Ishikawa (cell line): ENCODE measurements at regions not wholly inside any gene's neighbourhood (a gene's known extent, or its start where the extent isn't known, plus 50 kb on each side); places are given as distances from the start of the nearest gene placed in this dataset.

ENCODE experiments used
- CREB1 ChIP-seq: IDR thresholded peaks from 2 replicates; pipeline ENCODE4 v1.6.1; 2012; ENCODE audit warnings: low read depth
- EGR1 ChIP-seq: IDR thresholded peaks from 2 replicates; pipeline ENCODE4 v1.6.1; 2012
- EP300 ChIP-seq: IDR thresholded peaks from 2 replicates; pipeline ENCODE4 v1.6.1; 2012; ENCODE audit warnings: borderline replicate concordance
- FOXM1 ChIP-seq: IDR thresholded peaks from 2 replicates; pipeline ENCODE4 v1.6.1; 2012; ENCODE audit warnings: low read depth, borderline replicate concordance
- RAD21 ChIP-seq: IDR thresholded peaks from 2 replicates; pipeline ENCODE4 v1.6.1; 2012; ENCODE audit warnings: low read depth
- TAF1 ChIP-seq: IDR thresholded peaks from 2 replicates; pipeline ENCODE4 v1.6.1; 2012; ENCODE audit warnings: low read depth, mild to moderate bottlenecking
- TCF12 ChIP-seq: IDR thresholded peaks from 2 replicates; pipeline ENCODE4 v1.6.1; 2012; ENCODE audit warnings: low read depth
- YY1 ChIP-seq: IDR thresholded peaks from 2 replicates; pipeline ENCODE4 v1.6.1; 2012; ENCODE audit warnings: low read depth
- ZBTB7A ChIP-seq: IDR thresholded peaks from 2 replicates; pipeline ENCODE4 v1.6.1; 2012; ENCODE audit warnings: low read depth
- TF ChIP-seq, protein P1 (sequence below): IDR thresholded peaks from 2 replicates; pipeline ENCODE4 v1.6.1; 2012; ENCODE audit warnings: low read depth, mild to moderate bottlenecking

DNA sequence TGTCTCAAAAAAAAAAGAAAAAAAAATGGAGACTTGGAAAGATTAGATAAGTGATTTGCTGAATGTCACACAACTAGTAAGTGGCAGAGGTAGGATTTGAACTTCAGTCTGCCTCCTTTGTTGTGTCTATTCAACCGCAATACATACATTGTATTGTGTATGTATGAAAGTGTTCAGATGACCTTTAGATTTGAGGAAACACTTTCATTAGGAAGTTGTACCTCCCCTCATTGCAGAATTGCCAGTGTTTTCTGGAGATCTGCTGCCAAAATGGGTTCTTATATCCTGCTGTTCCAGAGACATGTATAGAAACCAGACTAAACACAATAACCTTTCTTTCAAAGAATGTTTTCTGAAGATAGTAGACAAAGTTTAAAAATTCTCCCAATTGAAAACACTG lies 247.4 kb upstream of the TBL1XR1 start:
- TF ChIP-seq RAD21 (no peak), CREB1 (no peak), EP300 (no peak), ZBTB7A (no peak), TCF12 (no peak), EGR1 (no peak), FOXM1 (no peak), YY1 (no peak), TAF1 (no peak)
- TF ChIP-seq, protein P1, sequence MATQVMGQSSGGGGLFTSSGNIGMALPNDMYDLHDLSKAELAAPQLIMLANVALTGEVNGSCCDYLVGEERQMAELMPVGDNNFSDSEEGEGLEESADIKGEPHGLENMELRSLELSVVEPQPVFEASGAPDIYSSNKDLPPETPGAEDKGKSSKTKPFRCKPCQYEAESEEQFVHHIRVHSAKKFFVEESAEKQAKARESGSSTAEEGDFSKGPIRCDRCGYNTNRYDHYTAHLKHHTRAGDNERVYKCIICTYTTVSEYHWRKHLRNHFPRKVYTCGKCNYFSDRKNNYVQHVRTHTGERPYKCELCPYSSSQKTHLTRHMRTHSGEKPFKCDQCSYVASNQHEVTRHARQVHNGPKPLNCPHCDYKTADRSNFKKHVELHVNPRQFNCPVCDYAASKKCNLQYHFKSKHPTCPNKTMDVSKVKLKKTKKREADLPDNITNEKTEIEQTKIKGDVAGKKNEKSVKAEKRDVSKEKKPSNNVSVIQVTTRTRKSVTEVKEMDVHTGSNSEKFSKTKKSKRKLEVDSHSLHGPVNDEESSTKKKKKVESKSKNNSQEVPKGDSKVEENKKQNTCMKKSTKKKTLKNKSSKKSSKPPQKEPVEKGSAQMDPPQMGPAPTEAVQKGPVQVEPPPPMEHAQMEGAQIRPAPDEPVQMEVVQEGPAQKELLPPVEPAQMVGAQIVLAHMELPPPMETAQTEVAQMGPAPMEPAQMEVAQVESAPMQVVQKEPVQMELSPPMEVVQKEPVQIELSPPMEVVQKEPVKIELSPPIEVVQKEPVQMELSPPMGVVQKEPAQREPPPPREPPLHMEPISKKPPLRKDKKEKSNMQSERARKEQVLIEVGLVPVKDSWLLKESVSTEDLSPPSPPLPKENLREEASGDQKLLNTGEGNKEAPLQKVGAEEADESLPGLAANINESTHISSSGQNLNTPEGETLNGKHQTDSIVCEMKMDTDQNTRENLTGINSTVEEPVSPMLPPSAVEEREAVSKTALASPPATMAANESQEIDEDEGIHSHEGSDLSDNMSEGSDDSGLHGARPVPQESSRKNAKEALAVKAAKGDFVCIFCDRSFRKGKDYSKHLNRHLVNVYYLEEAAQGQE: no peak
